Prostate gland (tissue), 2 donors: ENCODE measurements at regions not wholly inside any gene's neighbourhood (a gene's known extent, or its start where the extent isn't known, plus 50 kb on each side); places are given as distances from the start of the nearest gene placed in this dataset.

ENCODE experiments used
- DNase-seq: peaks from one replicate; pipeline ENCODE4 v3.0.0-alpha.2; 2019; ENCODE audit warnings: low spot score
- H3K27ac ChIP-seq, 2 donors: fragments of 200-600 bp; sonication (generic); 2 replicates each; pipeline ENCODE4 v1.5.1; 2017 to 2019
- H3K27me3 ChIP-seq: fragments of 200-600 bp; sonication (generic); replicated peaks from 2 replicates; pipeline ENCODE4 v1.5.1; 2019; ENCODE audit not compliant: insufficient read depth
- H3K36me3 ChIP-seq, 2 donors: fragments of 200-600 bp; sonication (generic); 1 replicate in 1 of 2; 2 replicates in 1 of 2; pipeline versions ENCODE4 v1.5.1 to v1.8.1; 2017 to 2019
- H3K4me1 ChIP-seq: fragments of 200-600 bp; sonication (generic); replicated peaks from 2 replicates; pipeline ENCODE4 v1.5.1; 2019
- H3K4me3 ChIP-seq, 2 donors: fragments of 200-600 bp; sonication (generic); 2 replicates each; pipeline ENCODE4 v1.5.1; 2017 to 2019
- H3K9me3 ChIP-seq: fragments of 200-600 bp; sonication (generic); 2 replicates; pipeline ENCODE4 v1.5.1; 2017
- POLR2A ChIP-seq: fragments of 450-650 bp; IDR thresholded peaks from one replicate; pipeline ENCODE4 v1.6.1; 2016; ENCODE audit warnings: antibody characterized with exemption, mild to moderate bottlenecking
- POLR2AphosphoS5 ChIP-seq: sonication (generic); formaldehyde crosslinking; IDR thresholded peaks from one replicate; pipeline ENCODE4 v1.6.1; 2017; ENCODE audit warnings: antibody characterized with exemption
- WGBS: methylation state at CpG from one replicate; pipeline ENCODE4 v1.1.5; 2018; 5-methylcytosine and 5-hydroxymethylcytosine counted together
- intact Hi-C: fragments of 100-400 bp; cut with DNase I; formaldehyde crosslinking; loops from one replicate; pipeline ENCODE4 v1.14.2; 2022
- TF ChIP-seq, protein P1 (sequence below), 4 experiments: fragments of 200-600 bp in 2 of 4; fragments of 450-650 bp in 2 of 4; sonication (generic) in 2 of 4; IDR thresholded peaks; 1 replicate in 3 of 4; 2 replicates in 1 of 4; pipeline ENCODE4 v1.5.1; 2016 to 2019; ENCODE audit warnings: antibody characterized with exemption in 4 of 4, mild to moderate bottlenecking in 2 of 4, moderate library complexity in 2 of 4

DNA sequence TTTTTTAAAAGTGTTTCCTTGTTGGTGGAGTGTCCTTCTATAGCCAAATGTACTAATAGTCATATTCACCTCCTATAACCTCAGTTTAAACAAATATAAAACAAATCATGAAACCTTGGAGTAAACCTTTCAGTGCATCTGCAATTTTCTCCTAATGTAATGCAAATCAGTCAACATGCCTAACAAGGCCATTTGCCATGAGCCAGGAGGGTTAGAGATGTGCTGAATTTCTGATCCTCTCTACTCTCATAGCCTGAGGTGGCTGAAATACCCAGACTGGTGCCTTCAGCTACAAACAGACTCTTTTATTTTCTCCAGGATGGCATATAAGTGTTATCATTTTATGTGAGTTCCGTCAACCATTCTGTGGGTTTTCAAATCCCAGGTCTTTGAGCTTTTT is 908.1 kb downstream of the GALC start:
- no peak for DNase-seq
- Histone ChIP-seq H3K27me3 (no peaks in the 10 kb centered on the region), H3K27ac (no peak overlapping the region), H3K36me3 (no peaks in the 10 kb centered on the region), H3K4me3 (no peak overlapping the region), H3K9me3 (no peaks in the 10 kb centered on the region), H3K4me1 (no peaks in the 10 kb centered on the region)
- WGBS, result 96% methylated on average over 1 of the region's 1 CpG
- TF ChIP-seq, protein P1, sequence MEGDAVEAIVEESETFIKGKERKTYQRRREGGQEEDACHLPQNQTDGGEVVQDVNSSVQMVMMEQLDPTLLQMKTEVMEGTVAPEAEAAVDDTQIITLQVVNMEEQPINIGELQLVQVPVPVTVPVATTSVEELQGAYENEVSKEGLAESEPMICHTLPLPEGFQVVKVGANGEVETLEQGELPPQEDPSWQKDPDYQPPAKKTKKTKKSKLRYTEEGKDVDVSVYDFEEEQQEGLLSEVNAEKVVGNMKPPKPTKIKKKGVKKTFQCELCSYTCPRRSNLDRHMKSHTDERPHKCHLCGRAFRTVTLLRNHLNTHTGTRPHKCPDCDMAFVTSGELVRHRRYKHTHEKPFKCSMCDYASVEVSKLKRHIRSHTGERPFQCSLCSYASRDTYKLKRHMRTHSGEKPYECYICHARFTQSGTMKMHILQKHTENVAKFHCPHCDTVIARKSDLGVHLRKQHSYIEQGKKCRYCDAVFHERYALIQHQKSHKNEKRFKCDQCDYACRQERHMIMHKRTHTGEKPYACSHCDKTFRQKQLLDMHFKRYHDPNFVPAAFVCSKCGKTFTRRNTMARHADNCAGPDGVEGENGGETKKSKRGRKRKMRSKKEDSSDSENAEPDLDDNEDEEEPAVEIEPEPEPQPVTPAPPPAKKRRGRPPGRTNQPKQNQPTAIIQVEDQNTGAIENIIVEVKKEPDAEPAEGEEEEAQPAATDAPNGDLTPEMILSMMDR (IDR thresholded peaks at IDR 0.05), result no peak
- TF ChIP-seq POLR2A (no peak), POLR2AphosphoS5 (no peak)
- intact Hi-C loops, result no loop called here

DNA sequence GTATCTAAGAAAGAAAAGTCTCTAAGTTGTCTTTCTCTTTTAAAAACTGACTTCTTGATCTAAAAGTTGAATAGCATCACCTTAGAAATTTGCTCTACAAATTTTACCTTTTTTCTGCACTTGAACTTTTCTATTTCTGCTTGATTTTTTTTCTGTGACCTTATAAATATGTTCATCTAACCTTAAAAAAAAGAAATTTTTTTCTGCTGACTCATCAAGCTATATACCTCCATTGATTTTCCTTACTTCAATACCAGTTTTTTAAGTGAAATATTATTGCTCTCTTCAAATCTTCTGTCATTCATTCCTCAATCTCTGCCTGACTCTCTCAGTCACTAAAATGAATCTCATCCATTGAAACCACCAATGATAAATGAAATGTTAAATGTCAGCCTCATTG is 910.1 kb downstream of the GALC start:
- Histone ChIP-seq H3K4me3 (no peak overlapping the region), H3K4me1 (no peaks in the 10 kb centered on the region), H3K27me3 (no peaks in the 10 kb centered on the region), H3K36me3 (no peaks in the 10 kb centered on the region), H3K27ac (no peak overlapping the region), H3K9me3 (no peaks in the 10 kb centered on the region)
- DNase-seq, result no peak
- intact Hi-C loops, result no loop called here
- TF ChIP-seq POLR2A (no peak), POLR2AphosphoS5 (no peak)
- TF ChIP-seq, protein P1 (IDR thresholded peaks at IDR 0.05), result no peak

DNA sequence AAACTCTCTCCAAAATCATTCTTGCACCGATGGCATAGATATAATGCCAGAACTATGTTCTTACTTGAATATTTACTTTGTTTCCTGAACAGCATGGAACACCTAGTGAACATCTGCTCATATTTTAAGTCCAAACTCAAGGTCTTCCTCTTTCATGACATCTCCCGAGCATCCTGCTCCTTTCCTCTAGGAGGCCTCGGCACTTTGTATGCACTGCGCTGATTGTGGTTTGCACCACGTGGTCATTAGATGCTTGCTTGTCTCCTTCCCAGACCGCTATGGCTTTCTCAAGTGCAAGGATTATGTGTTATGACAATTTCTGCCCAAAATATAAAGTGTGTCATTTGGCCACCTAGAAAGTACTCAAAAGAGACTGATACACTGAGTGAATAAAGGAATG is 912.0 kb downstream of the GALC start:
- Histone ChIP-seq H3K9me3 (no peaks in the 10 kb centered on the region), H3K4me1 (no peaks in the 10 kb centered on the region), H3K27me3 (no peaks in the 10 kb centered on the region), H3K4me3 (no peak overlapping the region), H3K36me3 (no peaks in the 10 kb centered on the region), H3K27ac (no peak overlapping the region)
- intact Hi-C loops, result no loop called here
- WGBS, result 77% methylated on average over 6 of the region's 6 CpGs
- TF ChIP-seq, protein P1 (IDR thresholded peaks at IDR 0.05), result no peak
- no peak for TF ChIP-seq POLR2AphosphoS5
- no peak for TF ChIP-seq POLR2A
- no peak for DNase-seq

DNA sequence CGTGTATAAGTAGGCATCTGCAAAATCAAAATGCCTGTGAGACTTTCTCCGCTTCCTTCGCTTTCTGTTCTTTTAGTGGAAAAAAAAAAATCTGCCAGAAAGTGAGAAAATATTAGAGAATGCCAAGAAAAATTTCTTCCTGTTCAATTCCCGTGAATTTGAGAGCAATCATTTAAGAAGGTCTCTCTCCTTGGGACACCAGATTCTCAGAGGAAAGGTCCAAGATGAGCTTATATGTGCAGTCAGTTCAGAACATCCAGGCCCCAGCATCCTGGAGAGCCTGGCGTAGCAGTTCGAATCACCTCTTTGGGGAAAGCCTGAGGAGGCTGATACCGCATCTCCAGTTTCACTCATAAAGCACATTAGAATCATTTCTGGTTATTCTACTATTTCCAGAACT is 912.8 kb downstream of the GALC start:
- 60% methylated on average over 7 of the region's 7 CpGs for WGBS
- DNase-seq, result no peak
- intact Hi-C loops, result no loop called here
- no peak for TF ChIP-seq POLR2A
- H3K4me3 ChIP-seq, result no peak overlapping the region
- H3K27me3 ChIP-seq, result no peaks in the 10 kb centered on the region
- H3K4me1 ChIP-seq, result no peaks in the 10 kb centered on the region
- no peak overlapping the region for H3K27ac ChIP-seq
- no peaks in the 10 kb centered on the region for H3K9me3 ChIP-seq
- H3K36me3 ChIP-seq, result no peaks in the 10 kb centered on the region

DNA sequence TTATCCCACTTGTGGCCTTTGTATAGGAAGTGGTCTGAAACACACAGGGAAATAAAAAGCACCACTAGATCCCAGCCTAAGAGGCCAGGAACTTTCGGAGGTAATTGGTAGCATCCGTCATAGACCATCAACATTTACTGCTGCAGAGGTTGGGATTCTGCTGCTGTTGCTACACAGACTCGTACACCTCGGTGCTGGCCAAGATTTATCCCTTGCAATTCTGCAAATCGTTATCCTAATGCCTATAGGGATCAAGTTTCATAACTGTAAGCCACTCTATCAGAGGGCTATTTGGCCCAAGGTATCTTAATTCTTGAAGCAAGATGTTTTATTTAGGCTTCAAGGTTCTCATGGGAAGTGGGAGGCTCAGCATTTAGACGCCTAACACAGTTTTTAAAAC is 913.6 kb downstream of the GALC start:
- DNase-seq, result no peak
- Histone ChIP-seq H3K27me3 (no peaks in the 10 kb centered on the region), H3K4me3 (no peak overlapping the region), H3K27ac (no peak overlapping the region), H3K4me1 (no peaks in the 10 kb centered on the region), H3K9me3 (no peaks in the 10 kb centered on the region), H3K36me3 (no peaks in the 10 kb centered on the region)
- 29% methylated on average over 6 of the region's 6 CpGs for WGBS
- no peak for TF ChIP-seq POLR2A
- no peak for TF ChIP-seq POLR2AphosphoS5
- TF ChIP-seq, protein P1 (IDR thresholded peaks at IDR 0.05), result no peak
- intact Hi-C loops, result no loop called here
